ENCODE measurements at regions not wholly inside any gene's neighbourhood (a gene's known extent, or its start where the extent isn't known, plus 50 kb on each side); places are given as distances from the start of the nearest gene placed in this dataset.

DNA sequence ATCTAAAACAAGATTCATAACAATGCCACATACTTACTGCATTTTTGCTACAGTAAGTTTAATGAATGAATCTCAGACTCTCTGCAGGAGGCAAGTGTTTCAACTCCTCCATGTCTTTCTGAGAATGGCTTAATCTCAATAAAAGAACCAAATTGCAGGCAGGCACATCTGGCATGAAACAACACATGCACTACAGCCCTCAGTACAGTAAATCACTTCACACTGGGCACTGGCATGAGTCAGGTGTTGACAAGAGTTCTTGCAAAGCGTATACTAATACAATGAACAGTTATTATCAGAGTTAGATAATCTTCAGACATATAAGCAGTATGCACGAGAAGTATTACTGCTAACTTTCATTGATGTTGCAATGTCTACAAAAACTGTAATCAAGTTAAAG, 1386.8 kb downstream of the MRPL39 start:
- H3K4me3 ChIP-seq (ENCODE audit: insufficient read depth, low read length) = no peak overlapping the region
- no peaks in the 10 kb centered on the region for H4K20me1 ChIP-seq (ENCODE audit: insufficient read depth, low read length)
- H3K79me2 ChIP-seq (ENCODE audit: insufficient read depth, low read length) = no peaks in the 10 kb centered on the region
- H3K4me1 ChIP-seq (ENCODE audit: insufficient read depth, low read length) = no peaks in the 10 kb centered on the region
- no peak overlapping the region for H2AFZ ChIP-seq (ENCODE audit: low read length)
- H3K27ac ChIP-seq (ENCODE audit: low read depth, low read length) = no peak overlapping the region
- H3K9me3 ChIP-seq (ENCODE audit: low read depth, low read length) = peaks cover 4% of the 10 kb centered on the region
- H3K4me2 ChIP-seq (ENCODE audit: insufficient read depth, low read length) = no peak overlapping the region
- TF ChIP-seq, protein P1, sequence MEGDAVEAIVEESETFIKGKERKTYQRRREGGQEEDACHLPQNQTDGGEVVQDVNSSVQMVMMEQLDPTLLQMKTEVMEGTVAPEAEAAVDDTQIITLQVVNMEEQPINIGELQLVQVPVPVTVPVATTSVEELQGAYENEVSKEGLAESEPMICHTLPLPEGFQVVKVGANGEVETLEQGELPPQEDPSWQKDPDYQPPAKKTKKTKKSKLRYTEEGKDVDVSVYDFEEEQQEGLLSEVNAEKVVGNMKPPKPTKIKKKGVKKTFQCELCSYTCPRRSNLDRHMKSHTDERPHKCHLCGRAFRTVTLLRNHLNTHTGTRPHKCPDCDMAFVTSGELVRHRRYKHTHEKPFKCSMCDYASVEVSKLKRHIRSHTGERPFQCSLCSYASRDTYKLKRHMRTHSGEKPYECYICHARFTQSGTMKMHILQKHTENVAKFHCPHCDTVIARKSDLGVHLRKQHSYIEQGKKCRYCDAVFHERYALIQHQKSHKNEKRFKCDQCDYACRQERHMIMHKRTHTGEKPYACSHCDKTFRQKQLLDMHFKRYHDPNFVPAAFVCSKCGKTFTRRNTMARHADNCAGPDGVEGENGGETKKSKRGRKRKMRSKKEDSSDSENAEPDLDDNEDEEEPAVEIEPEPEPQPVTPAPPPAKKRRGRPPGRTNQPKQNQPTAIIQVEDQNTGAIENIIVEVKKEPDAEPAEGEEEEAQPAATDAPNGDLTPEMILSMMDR (IDR thresholded peaks at IDR 0.05; ENCODE audit: extremely low read depth, low read depth, low read length) = no peak
- no peaks in the 10 kb centered on the region for H3K36me3 ChIP-seq (ENCODE audit: insufficient read depth, low read length)
- no peaks in the 10 kb centered on the region for H3K27me3 ChIP-seq (ENCODE audit: insufficient read depth, low read length)
- DNase-seq (ENCODE audit: insufficient read length, low spot score, missing footprints) = no peak

DNA sequence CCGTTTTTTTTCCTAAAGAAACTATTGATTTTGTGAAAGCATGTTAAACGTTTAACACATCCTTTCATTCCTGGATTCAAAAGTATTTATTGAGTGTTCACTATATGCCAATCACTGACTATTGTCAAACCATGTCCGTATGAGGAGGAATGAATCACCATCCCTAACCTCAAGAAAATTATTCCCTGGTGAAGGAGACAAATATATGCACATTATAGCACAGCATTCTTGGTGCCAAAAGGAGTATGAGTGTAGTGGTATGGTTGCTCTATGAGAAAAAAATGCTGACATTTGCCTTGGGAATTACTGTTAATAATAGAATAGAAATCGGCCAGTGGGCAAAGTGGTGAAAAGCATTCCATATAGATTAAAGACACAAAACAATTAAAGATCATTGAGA, 1390.1 kb downstream of the MRPL39 start:
- TF ChIP-seq, protein P1 (IDR thresholded peaks at IDR 0.05; ENCODE audit: extremely low read depth, low read depth, low read length) = no peak
- DNase-seq (ENCODE audit: insufficient read length, low spot score, missing footprints) = no peak
- Histone ChIP-seq H3K27ac (ENCODE audit: low read depth, low read length) (no peak overlapping the region), H2AFZ (ENCODE audit: low read length) (no peak overlapping the region), H3K4me3 (ENCODE audit: insufficient read depth, low read length) (no peak overlapping the region), H3K36me3 (ENCODE audit: insufficient read depth, low read length) (no peaks in the 10 kb centered on the region), H4K20me1 (ENCODE audit: insufficient read depth, low read length) (no peaks in the 10 kb centered on the region), H3K27me3 (ENCODE audit: insufficient read depth, low read length) (no peaks in the 10 kb centered on the region), H3K4me2 (ENCODE audit: insufficient read depth, low read length) (no peak overlapping the region), H3K4me1 (ENCODE audit: insufficient read depth, low read length) (no peaks in the 10 kb centered on the region), H3K9me3 (ENCODE audit: low read depth, low read length) (no peaks in the 10 kb centered on the region), H3K79me2 (ENCODE audit: insufficient read depth, low read length) (no peaks in the 10 kb centered on the region)

DNA sequence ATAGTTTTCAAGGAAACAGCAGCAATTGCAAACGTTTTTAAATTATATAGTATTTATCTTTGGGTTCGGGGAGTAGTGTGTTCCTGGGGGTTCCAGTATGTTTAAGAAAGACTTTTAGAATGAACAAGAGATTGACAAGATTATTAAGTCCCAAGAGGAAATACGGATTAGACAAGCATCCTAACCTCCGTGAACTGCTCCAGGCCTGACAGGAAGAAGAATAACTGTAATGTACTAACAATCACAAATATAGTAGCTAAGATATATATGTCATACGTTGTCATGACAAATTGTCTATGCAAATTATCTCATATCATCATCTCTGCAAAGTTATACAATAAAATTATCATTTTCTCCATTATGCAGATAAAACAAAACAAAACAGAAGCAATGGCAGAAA, 1397.2 kb downstream of the MRPL39 start:
- TF ChIP-seq, protein P1 (IDR thresholded peaks at IDR 0.05; ENCODE audit: extremely low read depth, low read depth, low read length) = no peak
- no peaks in the 10 kb centered on the region for H3K4me1 ChIP-seq (ENCODE audit: insufficient read depth, low read length)

DNA sequence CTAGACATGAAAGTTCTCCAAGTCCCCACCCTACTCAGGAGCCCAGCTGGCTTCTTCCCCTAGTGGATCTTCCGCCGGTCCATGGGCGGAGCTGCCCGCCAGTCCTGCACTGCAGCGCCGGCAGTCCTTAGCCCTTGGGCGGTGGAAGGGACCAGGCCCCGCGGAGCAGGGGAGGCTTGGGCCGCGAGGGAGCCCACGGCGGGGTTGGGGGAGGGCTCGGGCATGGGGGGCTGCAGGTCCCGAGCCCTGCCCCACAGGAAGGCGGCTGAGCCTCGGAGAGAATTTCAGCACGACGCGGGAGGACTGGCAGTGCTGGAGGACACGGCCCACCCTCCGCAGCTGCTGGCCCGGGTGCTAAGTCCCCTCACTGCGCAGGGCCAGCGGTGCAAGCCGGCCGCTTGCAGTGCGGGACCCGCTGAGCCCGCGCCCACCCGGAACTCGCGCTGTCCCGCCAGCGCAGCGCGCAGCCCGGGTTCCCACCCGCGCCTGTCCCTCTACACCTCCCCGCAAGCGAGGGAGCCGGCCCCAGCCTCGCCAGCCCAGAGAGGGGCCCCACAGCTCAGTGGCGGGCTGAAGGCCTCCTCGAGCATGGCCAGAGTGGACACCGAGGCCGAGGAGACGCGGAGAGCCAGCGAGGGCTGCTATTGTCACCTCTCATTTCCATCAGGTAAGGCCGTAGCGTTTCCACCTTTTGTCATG, 1398.6 kb downstream of the MRPL39 start:
- Histone ChIP-seq H3K4me3 (ENCODE audit: insufficient read depth, low read length) (no peak overlapping the region), H4K20me1 (ENCODE audit: insufficient read depth, low read length) (no peaks in the 10 kb centered on the region), H3K27ac (ENCODE audit: low read depth, low read length) (no peak overlapping the region), H3K4me2 (ENCODE audit: insufficient read depth, low read length) (no peak overlapping the region), H3K36me3 (ENCODE audit: insufficient read depth, low read length) (no peaks in the 10 kb centered on the region), H3K27me3 (ENCODE audit: insufficient read depth, low read length) (no peaks in the 10 kb centered on the region), H3K79me2 (ENCODE audit: insufficient read depth, low read length) (no peaks in the 10 kb centered on the region), H3K9me3 (ENCODE audit: low read depth, low read length) (no peaks in the 10 kb centered on the region), H2AFZ (ENCODE audit: low read length) (no peak overlapping the region), H3K4me1 (ENCODE audit: insufficient read depth, low read length) (no peaks in the 10 kb centered on the region)
- DNase-seq (ENCODE audit: insufficient read length, low spot score, missing footprints) = no peak
- TF ChIP-seq, protein P1 (IDR thresholded peaks at IDR 0.05; ENCODE audit: extremely low read depth, low read depth, low read length) = no peak

More for the DNA sequence above, 1397.2 kb downstream of the MRPL39 start:
- Histone ChIP-seq H4K20me1 (ENCODE audit: insufficient read depth, low read length) (no peaks in the 10 kb centered on the region), H3K27me3 (ENCODE audit: insufficient read depth, low read length) (no peaks in the 10 kb centered on the region), H3K79me2 (ENCODE audit: insufficient read depth, low read length) (no peaks in the 10 kb centered on the region), H3K36me3 (ENCODE audit: insufficient read depth, low read length) (no peaks in the 10 kb centered on the region), H3K27ac (ENCODE audit: low read depth, low read length) (no peak overlapping the region), H3K9me3 (ENCODE audit: low read depth, low read length) (no peaks in the 10 kb centered on the region), H2AFZ (ENCODE audit: low read length) (no peak overlapping the region), H3K4me2 (ENCODE audit: insufficient read depth, low read length) (no peak overlapping the region), H3K4me3 (ENCODE audit: insufficient read depth, low read length) (no peak overlapping the region)
- DNase-seq (ENCODE audit: insufficient read length, low spot score, missing footprints) = no peak
